ENCODE measurements at regions not wholly inside any gene's neighbourhood (a gene's known extent, or its start where the extent isn't known, plus 50 kb on each side); places are given as distances from the start of the nearest gene placed in this dataset.
A peak's percentile ranks its signal among the peaks of the same experiment; 100 is the strongest.

DNA sequence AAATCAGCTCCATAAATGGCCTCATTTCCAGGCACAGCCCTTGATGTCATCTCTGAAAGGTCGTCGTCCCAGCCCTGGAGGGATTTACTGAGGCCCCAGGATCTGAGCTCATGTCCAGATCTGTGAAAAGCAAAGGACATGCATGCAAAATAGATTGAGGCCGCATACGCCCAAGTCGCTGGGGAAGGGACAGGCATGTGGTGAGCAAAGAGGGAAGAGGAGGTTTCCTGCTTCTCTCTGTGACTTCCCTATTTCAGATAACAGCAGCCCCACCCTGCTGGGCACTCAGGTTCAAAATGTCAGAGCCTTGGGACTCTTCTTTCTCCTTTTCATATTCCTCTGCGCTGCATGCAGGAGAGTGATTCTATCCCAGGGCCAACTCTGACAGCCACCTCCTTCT lies 197.2 kb downstream of the ADSS2 start:
- DNase-seq (ENCODE audit: extremely low read depth, low read depth, low spot score) = no peak

DNA sequence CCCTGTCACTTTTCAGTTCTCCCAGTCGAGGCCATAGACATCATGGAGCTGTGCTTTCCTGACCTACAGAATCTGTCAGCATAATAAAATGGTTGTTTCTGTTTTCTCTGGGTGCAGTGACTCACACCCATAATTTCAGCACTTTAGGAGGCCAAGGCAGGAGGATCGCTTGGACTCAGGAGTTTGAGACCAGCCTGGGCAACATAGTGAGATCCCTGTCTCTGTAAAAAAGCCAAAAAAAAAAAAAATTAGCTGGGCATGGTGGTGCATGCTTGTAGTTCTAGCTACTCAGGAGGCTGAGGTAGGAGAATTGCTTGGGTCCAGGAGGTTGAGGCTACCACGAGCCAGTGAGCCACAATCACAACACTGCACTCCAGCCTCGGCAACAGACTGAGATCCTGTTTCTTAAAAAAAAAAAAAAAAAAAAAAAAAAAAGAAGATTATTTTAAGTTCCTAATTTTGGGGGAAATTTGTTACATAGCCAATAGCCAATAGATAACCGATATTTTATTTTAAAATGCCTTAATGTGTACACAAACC lies 196.2 kb downstream of the ADSS2 start:
- DNase-seq (ENCODE audit: extremely low read depth, low read depth, low spot score) = no peak

DNA sequence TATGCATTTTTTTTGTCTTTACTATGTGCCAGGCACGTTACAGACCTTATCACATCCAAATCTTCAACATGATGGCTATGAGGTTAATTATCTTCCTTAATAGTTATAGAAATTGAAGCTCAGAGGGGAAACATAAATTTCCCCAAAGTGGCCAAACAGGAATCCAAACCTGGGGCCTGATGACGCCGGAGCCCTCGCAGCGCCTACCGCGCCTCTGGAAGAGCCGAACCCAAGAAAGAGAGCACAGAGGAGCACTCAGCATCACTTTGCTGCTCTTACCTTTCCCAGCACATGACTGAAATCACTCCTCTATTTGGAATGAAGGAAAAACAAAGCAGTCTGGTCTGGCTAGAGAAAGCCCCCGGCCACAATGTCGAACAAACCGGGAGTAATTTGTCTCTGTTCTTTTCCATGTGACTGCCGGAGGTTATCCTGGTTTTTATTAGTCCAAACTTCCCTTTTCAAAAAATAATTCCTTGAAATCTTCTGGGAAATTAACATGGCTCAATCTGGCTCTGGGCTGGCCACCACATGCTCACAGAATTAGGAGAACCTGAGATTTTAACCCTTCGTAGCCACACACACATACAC lies 195.5 kb downstream of the ADSS2 start:
- DNase-seq (ENCODE audit: extremely low read depth, low read depth, low spot score) = no peak

DNA sequence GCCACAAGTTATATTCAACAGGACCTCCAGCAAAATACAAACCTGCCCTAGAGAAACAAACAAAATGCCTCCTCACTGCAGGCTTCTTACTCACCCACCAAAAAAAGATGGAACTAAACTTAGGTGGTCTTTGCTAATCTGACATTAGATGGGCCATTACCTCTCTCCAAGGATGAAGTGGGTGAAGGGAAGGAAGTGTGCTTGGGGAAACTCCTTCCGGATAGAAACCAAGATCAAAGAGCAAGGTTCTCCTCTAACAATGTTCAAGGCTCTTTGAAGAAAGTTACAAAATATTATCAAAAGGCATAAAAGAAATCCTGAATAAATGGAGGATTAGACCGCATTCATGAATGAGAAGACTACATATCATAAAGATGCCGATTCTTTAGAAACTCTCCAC lies 187.5 kb downstream of the ADSS2 start:
- no peak for DNase-seq (ENCODE audit: extremely low read depth, low read depth, low spot score)

DNA sequence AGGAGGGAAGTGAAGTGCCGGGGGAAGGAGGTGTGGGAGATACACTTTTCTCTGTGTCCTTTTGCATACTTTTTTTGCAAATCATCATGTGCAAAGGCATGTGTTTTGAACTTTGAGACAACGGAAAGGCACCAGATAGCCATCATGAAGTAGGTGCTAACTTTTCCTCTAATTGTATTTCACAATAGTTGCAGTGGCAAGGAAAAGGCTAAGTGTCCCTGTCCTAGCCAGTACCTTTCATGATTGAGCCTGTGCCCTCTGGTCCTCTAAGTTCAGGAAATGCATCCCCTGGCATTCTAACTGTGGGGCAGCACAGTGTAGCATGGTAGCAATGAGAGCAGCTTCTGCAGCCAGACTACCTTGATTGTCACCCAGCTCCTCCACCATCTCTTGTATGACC lies 186.2 kb downstream of the ADSS2 start:
- DNase-seq (ENCODE audit: extremely low read depth, low read depth, low spot score) = no peak

DNA sequence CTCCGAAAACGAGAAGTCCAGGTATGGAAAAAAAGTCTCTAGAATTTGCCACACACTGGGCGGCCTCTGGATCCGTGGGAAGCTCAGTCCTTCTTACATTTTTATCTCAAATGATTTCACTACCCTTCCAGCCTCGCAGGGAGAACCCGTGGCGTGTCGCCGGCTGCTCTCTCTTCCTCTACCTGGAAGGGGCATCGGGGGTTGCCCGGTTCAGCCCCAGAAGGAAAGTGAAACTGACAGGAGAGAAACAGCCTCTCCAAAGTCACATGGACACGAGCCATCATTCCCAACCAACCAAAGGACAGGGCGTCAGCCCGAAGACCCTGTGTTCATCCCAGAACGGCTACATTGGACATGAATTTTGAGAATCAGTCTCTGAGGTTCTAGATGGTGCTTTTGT lies 182.5 kb downstream of the ADSS2 start:
- DNase-seq (ENCODE audit: extremely low read depth, low read depth, low spot score) = no peak

DNA sequence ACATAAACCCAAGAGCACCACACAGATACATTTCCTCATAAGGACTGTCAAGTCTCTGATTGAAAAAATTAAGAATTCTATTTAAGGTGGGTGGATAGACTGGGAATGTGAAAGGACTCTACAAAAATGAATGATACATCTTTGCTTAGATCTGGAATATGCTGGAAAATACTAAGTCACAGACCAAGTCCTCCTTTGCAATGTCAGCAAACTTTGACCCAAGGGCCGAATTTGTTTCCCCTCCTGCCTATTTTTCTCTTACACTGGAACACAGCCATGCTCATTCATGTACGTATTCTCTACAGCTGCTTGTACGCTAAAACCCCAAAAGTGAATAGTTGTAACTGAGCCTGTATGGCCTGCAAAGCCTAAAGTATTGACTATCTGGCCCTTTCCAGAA lies 180.7 kb downstream of the ADSS2 start:
- no peak for DNase-seq (ENCODE audit: extremely low read depth, low read depth, low spot score)

DNA sequence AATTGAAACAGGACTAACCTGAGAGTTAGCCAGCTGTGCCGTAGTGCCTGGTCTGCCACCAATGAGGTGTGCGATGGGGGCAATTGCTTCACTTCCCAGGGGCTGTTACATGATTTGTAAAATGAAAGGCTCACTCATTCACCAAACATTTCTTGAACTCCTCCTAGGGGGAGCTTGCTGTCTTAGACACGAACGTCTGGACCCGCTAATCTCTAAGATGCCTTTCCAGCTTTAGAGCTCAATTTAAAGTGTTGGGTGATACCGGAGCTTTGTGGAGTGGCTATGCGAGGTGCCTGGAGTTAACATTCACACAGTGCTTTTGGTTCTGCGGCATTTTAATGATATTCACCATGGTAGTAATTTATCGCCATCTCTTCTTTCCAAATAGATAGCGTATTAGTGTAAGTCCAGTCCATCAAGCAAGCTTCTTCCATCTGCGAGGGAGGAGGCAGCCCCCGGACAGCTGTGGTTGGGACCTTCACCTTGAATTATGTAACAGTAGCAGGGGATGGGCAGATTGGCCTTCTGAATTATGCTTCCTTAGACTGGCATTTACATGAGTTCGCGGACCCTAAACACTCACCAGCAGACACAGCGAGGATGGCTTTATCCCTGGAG lies 179.9 kb downstream of the ADSS2 start:
- no peak for DNase-seq (ENCODE audit: extremely low read depth, low read depth, low spot score)

DNA sequence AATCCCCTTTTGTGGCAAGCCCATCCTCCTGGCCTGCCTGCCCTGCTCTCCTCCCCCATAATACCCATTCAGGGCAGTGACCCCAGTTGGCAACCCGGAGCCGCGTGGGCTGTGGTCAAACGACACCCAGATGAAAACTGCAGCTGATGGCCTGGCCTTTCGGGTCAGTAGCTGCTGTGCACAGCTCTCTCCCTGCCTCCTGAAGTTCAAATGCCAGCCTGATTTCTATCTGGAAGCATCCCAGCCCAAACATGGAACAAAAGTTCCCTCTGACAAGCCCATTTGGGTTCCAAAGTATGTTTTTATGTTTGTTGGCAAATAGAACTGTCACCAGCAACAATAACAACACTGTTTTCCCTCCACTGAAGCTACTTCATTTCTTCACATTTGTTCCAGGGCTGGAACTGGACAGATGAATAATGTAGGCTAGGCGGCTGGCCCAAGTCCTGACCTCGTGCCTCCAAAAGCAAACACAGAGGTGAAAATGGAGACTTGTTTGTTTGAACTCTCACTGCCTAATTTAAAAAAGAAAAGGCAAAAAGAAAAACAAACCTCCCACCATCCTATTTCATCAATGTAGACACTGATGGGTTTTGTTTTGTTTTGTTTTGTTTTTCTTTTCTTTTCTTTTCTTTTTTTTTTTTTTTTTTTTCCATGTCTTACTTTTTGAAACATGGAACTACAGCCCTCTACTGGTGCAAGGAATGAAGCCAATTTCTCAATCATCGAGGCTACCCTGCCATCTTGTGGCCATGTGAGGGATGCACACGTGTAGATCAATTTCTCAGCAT lies 179.0 kb downstream of the ADSS2 start:
- DNase-seq (ENCODE audit: extremely low read depth, low read depth, low spot score) = peak; percentile 96

DNA sequence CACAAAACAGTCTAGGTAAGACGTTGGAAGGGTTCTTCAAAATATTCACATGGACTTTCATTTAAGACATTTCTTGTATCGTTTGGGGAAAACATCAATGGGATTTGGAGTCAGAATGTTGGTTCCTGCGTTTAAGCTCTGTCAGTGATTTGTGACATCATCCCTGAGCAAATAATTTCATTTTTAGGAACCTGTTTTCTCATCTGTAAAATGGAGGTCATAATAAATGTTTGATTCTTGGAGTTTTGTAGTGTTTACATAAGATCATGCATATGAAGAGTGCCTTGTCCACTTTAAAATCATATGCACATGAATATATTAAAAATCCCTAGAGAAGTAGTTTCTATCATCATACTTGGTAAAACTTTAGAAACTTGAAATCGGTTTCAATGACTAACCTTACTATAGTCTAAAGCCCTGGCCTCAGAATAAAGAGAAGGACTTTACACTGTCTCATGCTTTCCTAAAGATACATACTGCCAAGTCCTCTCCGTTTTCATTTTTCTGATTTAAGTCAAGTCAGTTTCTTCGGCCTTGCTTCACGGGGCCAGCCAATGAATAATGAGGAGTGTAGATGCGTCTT lies 178.4 kb downstream of the ADSS2 start:
- no peak for DNase-seq (ENCODE audit: extremely low read depth, low read depth, low spot score)

DNA sequence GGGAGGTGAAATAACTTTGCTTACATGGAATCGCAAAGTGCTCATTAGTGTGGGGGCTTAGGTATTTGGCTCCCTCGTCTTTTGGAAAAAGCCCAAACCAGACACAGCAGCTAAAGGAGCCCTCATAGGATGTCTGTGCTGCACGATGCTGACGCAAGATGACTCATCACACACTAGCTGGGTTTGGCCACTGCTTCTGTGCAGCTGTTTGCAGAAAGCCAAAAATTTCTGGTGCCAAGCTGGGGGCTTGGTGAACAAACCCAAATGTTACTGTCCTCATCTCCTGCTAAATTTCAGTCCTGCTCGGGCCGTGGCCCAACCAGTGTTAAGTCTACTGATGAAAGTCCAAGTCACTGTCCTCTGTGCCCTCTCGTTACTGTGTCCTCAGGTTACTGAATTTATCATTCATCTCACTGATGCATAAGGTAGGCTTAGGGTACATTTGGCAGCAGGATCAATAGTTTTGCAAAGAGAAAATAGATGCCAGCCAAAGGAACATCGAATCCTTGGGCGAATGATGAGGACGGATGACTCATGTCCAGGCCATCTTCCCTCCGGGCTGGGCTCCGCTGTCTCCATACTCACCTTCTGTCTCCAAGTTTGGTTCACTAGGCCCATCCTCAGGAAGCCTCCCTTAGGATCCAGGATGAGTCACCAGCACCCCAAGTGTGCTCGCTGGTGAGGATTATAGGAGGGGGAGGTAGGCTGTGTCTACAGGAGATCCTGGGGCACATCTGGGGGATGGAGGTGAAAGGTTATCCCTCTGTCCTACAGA lies 177.7 kb downstream of the ADSS2 start:
- DNase-seq (ENCODE audit: extremely low read depth, low read depth, low spot score) = peak; percentile 57

DNA sequence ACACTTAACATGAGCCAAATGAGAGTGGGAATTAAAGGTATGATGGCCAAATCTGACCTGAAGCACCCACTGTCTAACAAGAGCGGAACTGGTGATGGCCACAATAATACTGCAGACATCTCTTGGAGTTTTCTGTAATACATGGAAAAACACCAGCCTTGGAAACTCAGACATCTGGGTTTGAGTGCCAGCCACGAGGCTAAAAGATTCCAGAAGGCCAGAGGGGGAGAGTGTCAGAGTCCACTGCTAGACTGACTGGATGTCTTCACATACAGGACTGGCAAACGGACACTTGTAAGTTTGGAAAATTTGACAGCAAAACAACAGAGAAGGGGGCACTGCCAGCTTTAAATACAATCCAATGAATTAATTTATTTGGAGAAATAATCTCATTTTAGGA lies 175.1 kb downstream of the ADSS2 start:
- DNase-seq (ENCODE audit: extremely low read depth, low read depth, low spot score) = no peak

DNA sequence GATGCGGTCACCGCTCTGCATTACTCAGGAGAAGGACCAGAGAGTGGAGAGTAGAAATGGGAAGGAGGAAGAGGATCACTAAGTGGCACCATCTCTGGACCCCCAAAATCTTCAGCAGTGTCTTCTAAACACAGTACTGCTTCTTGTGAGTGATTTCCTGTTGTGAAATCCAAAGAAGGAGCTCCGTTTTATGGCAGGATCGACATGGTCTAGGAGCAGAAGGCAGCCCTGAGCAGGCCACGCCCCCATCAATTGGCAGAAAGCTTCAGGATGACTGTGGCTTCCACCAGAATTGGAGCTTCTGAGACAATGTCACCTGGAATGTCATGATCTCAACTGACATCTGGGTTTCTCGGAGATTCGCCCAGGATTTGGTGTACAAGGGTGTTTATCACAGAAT lies 171.5 kb downstream of the ADSS2 start:
- no peak for DNase-seq (ENCODE audit: extremely low read depth, low read depth, low spot score)

DNA sequence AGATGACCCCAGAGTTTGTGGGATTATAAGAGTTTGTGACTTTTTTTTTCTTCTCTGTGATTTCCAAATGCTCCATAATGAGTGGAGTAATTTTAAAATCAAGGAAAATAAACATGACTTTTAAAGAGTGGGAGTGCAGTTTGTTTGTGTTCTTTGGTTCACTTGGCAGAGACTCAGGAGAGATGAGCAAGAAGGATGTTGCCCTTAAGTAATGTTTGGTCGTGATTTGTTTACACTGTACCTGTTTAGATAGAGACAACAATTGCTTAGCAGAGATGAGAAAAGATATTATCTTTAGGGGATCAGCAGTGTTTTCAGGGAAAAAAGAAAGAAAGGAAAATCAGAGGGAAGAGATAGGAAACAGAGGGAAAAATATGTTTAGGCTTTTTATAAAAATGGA lies 170.8 kb downstream of the ADSS2 start:
- DNase-seq (ENCODE audit: extremely low read depth, low read depth, low spot score) = no peak

DNA sequence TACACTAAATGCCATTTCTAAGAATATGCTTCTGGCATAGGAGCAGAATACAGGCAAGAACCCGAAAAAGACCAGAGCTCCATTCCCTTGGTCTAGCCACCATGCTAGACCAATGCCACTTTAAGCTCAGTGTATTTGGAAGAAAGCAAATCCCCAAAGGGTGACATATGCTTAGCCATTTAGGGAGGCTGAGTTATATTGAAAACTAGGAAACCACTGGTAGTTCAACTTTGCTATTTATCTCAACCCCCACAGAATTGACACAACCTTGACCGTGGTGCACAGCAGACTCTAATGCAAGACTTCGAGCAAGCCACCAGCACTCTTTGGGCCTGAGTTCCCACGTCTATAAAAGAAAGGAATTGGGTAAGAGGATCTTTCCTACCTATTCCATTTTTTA lies 167.9 kb downstream of the ADSS2 start:
- DNase-seq (ENCODE audit: extremely low read depth, low read depth, low spot score) = no peak

DNA sequence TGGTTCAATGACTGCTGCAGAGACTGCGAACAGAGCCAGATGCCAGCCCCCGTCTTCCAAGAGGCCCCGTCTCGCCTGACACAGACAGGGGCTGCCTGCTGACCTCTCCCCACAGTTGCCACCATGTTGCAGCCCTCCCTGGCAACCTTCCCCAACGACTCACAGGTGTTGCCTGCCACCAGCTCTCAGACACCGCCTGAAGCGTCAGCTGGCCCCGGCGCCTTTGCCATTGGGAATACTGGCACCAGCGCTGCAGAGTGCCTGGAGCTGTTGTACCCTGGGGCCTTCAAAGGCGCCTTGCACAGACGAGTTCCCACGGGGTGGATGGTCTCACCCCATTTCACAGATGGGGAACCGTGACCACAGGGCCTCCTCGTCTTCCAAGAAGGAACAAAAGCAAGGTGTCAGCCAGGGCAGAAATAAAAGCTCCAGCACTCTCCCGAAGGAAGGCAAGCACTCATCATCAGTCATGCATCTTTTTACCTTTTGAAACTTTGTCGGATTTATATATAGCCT lies 167.0 kb downstream of the ADSS2 start:
- DNase-seq (ENCODE audit: extremely low read depth, low read depth, low spot score) = no peak

DNA sequence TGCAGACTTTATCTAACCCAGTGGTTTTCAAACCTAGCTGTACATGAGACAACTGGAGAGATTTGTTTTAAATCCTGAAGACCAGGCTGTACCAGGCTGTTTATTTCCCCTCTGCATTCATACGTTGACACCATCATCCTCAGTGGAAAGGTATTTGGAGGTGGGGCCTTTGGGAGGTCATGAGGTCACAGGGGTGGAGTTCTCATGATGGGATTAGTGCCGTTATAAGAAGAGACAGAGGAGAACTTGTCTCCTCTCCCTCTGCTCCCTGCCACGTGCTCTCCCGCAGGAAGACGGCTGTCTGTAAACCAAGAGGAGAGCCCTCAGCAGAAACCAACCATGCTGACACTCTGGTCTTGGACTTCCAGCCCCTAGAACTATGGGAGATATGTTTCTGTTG lies 165.4 kb downstream of the ADSS2 start:
- no peak for DNase-seq (ENCODE audit: extremely low read depth, low read depth, low spot score)

DNA sequence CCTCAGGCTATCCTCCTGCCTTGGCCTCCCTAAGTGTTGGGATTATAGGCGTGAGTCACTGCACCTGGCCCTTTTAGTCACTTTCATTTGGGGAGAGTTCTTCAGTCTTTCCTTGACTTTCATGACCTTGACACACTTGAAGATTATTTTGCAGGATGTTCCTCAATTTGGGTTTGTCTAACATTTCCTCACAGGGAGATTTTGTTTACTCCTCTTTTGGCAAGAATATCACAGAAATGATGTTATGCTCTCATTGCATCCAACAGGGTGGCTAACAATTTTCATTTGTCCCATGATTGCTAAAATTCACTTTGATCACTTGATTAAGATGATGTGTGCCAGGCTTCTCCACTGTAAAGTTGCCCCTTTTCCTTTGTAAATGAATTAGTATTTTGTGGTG lies 164.0 kb downstream of the ADSS2 start:
- DNase-seq (ENCODE audit: extremely low read depth, low read depth, low spot score) = no peak

DNA sequence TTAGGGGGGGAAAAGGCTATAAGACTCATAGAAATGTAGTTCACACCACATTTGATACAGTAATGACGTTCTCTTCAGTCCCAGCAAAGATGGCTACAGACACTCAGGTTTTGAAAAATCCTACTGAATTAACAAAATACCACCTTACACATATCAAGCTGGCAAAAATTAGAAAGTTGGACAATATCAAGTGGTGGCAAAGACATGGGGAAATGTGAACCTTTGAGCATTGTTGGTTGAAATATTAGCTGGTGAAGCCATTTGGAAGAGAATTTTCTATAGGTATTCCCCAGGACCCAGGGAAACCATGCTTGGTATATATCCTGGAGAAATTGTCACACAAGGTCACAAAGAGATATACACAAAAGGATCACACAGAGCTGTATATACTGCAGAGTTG lies 163.0 kb downstream of the ADSS2 start:
- no peak for DNase-seq (ENCODE audit: extremely low read depth, low read depth, low spot score)

DNA sequence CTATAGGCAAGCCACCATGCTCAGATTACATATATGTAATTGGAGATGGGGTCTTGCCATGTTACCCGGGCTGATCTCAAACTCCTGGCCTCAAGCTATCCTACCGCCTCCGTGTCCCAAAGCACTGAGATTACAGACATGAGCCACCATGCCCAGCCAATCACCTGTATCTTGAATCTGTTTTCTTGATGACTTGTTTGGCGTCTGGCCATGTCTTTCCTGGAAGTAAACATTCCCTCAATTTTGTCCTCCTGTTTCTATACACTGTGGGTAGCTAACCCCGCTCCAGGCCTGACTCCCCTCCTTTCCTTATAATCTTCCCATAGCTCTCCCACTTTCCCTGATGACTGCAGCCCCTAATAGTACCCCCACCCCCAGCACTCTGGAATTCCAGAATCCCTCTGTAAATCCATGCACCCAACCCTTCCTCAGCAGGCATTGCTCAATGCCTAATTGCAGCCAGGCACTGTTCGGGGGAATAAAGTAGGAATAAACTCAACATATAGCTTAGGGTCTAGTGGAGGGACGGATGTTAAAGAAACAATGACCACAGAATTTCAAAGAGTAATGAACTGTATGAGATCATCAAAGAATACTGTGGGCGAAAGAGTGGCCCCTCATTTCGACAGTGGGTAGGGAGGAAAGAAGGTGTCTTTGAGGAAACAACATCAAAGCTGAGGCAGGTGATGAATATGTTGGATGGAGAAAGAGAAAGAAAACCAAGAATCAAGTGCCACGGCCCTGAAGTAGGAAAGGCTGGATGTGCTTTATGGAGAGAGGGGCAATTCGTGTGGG lies 161.5 kb downstream of the ADSS2 start:
- no peak for DNase-seq (ENCODE audit: extremely low read depth, low read depth, low spot score)
